ENCODE measurements at regions not wholly inside any gene's neighbourhood (a gene's known extent, or its start where the extent isn't known, plus 50 kb on each side); places are given as distances from the start of the nearest gene placed in this dataset.

DNA sequence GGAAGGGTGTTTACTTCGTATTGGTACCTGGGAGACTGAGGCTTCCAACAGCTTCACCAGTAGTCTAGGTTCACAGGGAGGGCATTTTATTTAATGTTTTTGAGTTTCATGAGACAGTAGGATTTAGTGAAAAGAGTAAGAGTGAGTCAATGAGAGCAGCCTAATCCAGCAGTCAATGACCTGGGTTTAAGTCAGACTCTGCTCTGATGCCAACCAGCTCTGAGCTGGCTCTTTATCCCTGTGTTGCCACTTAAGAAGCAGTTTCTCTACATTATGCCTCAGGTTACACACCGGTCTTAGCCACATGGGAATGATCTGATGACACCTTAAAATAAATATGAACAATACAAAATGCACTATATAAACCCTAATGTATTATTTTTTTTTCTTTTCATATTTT is 59.4 kb upstream of the KCNMB2 start:
- Histone ChIP-seq H3K9me3 (no peaks in the 10 kb centered on the region), H3K36me3 (no peaks in the 10 kb centered on the region), H3K4me1 (no peaks in the 10 kb centered on the region), H3K4me3 (no peak overlapping the region), H3K27ac (no peak overlapping the region), H3K27me3 (replicated peaks in 1 of 7) (no peaks in the 10 kb centered on the region)
- intact Hi-C loops (cut with DNase I; ENCODE audit: low total_unique reads): no loop called here
- no peak for DNase-seq
- WGBS, 5 donors: 63 to 91% (median 81%) methylated on average over 2 of the region's 2 CpGs
- TF ChIP-seq POLR2A (IDR thresholded peaks at IDR 0.05) (no peak), POLR2AphosphoS5 (IDR thresholded peaks at IDR 0.05) (no peak)
- TF ChIP-seq, protein P1, sequence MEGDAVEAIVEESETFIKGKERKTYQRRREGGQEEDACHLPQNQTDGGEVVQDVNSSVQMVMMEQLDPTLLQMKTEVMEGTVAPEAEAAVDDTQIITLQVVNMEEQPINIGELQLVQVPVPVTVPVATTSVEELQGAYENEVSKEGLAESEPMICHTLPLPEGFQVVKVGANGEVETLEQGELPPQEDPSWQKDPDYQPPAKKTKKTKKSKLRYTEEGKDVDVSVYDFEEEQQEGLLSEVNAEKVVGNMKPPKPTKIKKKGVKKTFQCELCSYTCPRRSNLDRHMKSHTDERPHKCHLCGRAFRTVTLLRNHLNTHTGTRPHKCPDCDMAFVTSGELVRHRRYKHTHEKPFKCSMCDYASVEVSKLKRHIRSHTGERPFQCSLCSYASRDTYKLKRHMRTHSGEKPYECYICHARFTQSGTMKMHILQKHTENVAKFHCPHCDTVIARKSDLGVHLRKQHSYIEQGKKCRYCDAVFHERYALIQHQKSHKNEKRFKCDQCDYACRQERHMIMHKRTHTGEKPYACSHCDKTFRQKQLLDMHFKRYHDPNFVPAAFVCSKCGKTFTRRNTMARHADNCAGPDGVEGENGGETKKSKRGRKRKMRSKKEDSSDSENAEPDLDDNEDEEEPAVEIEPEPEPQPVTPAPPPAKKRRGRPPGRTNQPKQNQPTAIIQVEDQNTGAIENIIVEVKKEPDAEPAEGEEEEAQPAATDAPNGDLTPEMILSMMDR (IDR thresholded peaks at IDR 0.05 in 8 of 11, conservative IDR thresholded peaks at IDR 0.05 in 3 of 11): no peak

DNA sequence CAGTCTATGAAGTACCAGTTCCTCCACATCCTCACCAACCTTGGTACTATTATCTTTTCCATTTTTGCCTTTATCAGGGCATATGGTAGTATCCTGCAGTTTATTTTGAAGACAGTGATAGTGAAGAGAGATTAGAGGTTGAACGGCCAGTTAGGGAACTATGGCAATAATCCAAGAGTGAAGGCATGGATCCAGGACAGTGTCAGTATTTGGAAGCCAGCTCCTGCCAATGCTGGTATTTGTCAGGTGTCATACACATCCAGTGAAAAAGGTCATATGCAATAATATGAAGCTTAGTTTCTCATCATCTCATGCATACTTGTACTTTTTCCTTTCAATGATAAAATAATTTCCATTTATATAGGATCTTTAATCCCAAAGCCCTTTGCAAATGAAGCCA is 56.8 kb upstream of the KCNMB2 start:
- Histone ChIP-seq H3K27ac (no peak overlapping the region), H3K4me3 (no peak overlapping the region), H3K9me3 (no peaks in the 10 kb centered on the region), H3K4me1 (no peaks in the 10 kb centered on the region), H3K27me3 (replicated peaks in 1 of 7) (no peaks in the 10 kb centered on the region), H3K36me3 (no peaks in the 10 kb centered on the region)
- TF ChIP-seq, protein P1 (IDR thresholded peaks at IDR 0.05 in 8 of 11, conservative IDR thresholded peaks at IDR 0.05 in 3 of 11): no peak
- TF ChIP-seq POLR2A (IDR thresholded peaks at IDR 0.05) (no peak), POLR2AphosphoS5 (IDR thresholded peaks at IDR 0.05) (no peak)
- intact Hi-C loops (cut with DNase I; ENCODE audit: low total_unique reads): no loop called here
- 57 to 86% (median 63%) methylated on average over 1 of the region's 1 CpG for WGBS, 5 donors
- DNase-seq: no peak

DNA sequence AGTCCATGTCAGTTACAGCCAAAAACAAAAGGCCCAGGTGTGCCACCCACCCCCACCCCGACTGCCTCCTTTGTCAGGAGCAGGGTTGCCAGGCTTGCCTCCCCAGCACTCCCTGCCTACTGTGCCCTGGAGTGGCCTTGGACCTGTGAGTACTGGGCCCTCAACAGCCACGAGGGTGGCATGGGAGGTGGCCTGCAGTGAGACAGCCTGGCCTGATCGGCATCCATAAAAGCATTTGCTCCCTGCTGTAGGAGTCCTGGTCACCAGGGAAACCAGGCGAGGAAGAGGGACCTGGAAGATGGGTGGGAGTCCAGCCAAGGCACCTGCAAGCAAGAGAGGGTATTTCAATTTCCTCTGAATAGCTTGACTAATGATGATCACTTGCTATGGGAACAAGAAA is 56.4 kb upstream of the KCNMB2 start:
- Histone ChIP-seq H3K27ac (no peak overlapping the region), H3K4me1 (no peaks in the 10 kb centered on the region), H3K4me3 (no peak overlapping the region), H3K36me3 (no peaks in the 10 kb centered on the region), H3K9me3 (no peaks in the 10 kb centered on the region), H3K27me3 (replicated peaks in 1 of 7) (no peaks in the 10 kb centered on the region)
- TF ChIP-seq, protein P1 (IDR thresholded peaks at IDR 0.05 in 8 of 11, conservative IDR thresholded peaks at IDR 0.05 in 3 of 11): no peak
- TF ChIP-seq POLR2AphosphoS5 (IDR thresholded peaks at IDR 0.05): no peak
- no peak for TF ChIP-seq POLR2A (IDR thresholded peaks at IDR 0.05)
- no peak for DNase-seq
- intact Hi-C loops (cut with DNase I; ENCODE audit: low total_unique reads): no loop called here
- WGBS, 5 donors: 50 to 76% (median 65%) methylated on average over 4 of the region's 4 CpGs

DNA sequence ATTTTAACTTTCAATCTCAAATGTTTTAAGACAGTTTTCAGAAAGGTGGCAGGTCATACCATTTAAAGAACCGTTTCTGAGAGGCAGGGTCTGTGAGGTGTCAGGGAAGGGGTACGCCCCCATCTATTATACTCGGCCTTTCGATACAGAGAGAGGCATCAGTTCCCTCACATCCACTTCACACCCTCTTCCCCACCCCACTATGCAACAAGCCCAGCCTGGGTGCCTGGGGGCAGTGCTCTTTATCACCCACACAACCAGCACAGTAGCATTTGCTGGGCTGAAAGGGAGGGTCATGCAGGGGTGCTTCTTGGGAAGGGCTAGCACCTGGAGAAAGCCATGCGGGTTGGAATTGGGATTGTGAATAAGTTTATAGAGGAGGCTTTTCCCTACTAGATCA is 56.0 kb upstream of the KCNMB2 start:
- H3K9me3 ChIP-seq: no peaks in the 10 kb centered on the region
- WGBS, 5 donors: 75 to 93% (median 87%) methylated on average over 5 of the region's 5 CpGs

More for the DNA sequence above, 56.0 kb upstream of the KCNMB2 start:
- Histone ChIP-seq H3K4me1 (no peaks in the 10 kb centered on the region), H3K27me3 (replicated peaks in 1 of 7) (no peaks in the 10 kb centered on the region), H3K27ac (no peak overlapping the region), H3K4me3 (no peak overlapping the region), H3K36me3 (no peaks in the 10 kb centered on the region)
- no peak for DNase-seq
- intact Hi-C loops (cut with DNase I; ENCODE audit: low total_unique reads): no loop called here
- TF ChIP-seq, protein P1 (IDR thresholded peaks at IDR 0.05 in 8 of 11, conservative IDR thresholded peaks at IDR 0.05 in 3 of 11): no peak
- TF ChIP-seq POLR2A (IDR thresholded peaks at IDR 0.05) (no peak), POLR2AphosphoS5 (IDR thresholded peaks at IDR 0.05) (no peak)

All from spleen (tissue), 11 donors.